Thyroid gland (tissue), 4 donors: ENCODE measurements at regions not wholly inside any gene's neighbourhood (a gene's known extent, or its start where the extent isn't known, plus 50 kb on each side); places are given as distances from the start of the nearest gene placed in this dataset.
"Not testable (repeated sequence)": the region's sequence is repeated elsewhere in the genome, so short reads cannot be mapped to it uniquely, and the experiment has no call there.

Source experiments
- DNase-seq, 2 donors: peaks; one replicate each; pipeline ENCODE4 v3.0.0-alpha.2; 2019
- H3K27ac ChIP-seq, 3 donors: fragments of 200-600 bp; sonication (generic); 1 replicate in 2 of 3; 2 replicates in 1 of 3; pipeline ENCODE4 v1.5.1; 2016 to 2019; ENCODE audit warnings: mild to moderate bottlenecking in 1 of 3, moderate library complexity in 1 of 3
- H3K27me3 ChIP-seq: fragments of 200-600 bp; sonication (generic); one replicate; pipeline ENCODE4 v1.5.1; 2019
- H3K36me3 ChIP-seq, 2 donors: fragments of 200-600 bp; sonication (generic); one replicate each; pipeline ENCODE4 v1.5.1; 2016 to 2019
- H3K4me1 ChIP-seq, 2 donors: fragments of 200-600 bp; sonication (generic); one replicate each; pipeline ENCODE4 v1.5.1; 2017 to 2019
- H3K4me3 ChIP-seq, 3 donors: fragments of 200-600 bp; sonication (generic); replicated peaks in 1 of 3; 1 replicate in 2 of 3; 2 replicates in 1 of 3; pipeline ENCODE4 v1.5.1; 2016; ENCODE audit warnings: mild to moderate bottlenecking in 1 of 3
- H3K9me3 ChIP-seq: fragments of 200-600 bp; sonication (generic); one replicate; pipeline ENCODE4 v1.5.1; 2017
- CTCF ChIP-seq, 6 experiments: fragments of 200-600 bp in 3 of 6; fragments of 450-650 bp in 3 of 6; sonication (generic) in 3 of 6; IDR thresholded peaks; one replicate each; pipeline ENCODE4 v1.5.1; 2016 to 2019; ENCODE audit warnings: antibody characterized with exemption in 6 of 6, mild to moderate bottlenecking in 2 of 6, inconsistent platforms in 1 of 6, moderate library complexity in 1 of 6
- POLR2A ChIP-seq, 2 donors: fragments of 450-650 bp; IDR thresholded peaks; one replicate each; pipeline ENCODE4 v1.6.1; 2017; ENCODE audit warnings: antibody characterized with exemption in 2 of 2, mild to moderate bottlenecking in 2 of 2, moderate library complexity in 1 of 2
- WGBS, 2 donors: methylation state at CpG; one replicate each; pipeline ENCODE4 v1.1.5; 2017; 5-methylcytosine and 5-hydroxymethylcytosine counted together
- intact Hi-C: fragments of 100-400 bp; cut with DNase I; formaldehyde crosslinking; loops from one replicate; pipeline ENCODE4 v1.15.1; 2023

GRCh38 chr5:9817819-9818218, 187.7 kb upstream of the TAS2R1 start:
- no peaks in the 10 kb centered on the region for H3K36me3 ChIP-seq
- no peaks in the 10 kb centered on the region for H3K9me3 ChIP-seq
- H3K27ac ChIP-seq = no peak overlapping the region
- no peak for DNase-seq
- intact Hi-C loops = no loop called here
- WGBS, 2 donors = 73 to 87% methylated on average over 4 of the region's 4 CpGs
- no peaks in the 10 kb centered on the region for H3K4me1 ChIP-seq
- no peak overlapping the region for H3K4me3 ChIP-seq
- TF ChIP-seq CTCF (IDR thresholded peaks at IDR 0.05) (no peak), POLR2A (IDR thresholded peaks at IDR 0.05) (no peak)
- H3K27me3 ChIP-seq = no peaks in the 10 kb centered on the region

GRCh38 chr5:9815051-9815450, 184.9 kb upstream of the TAS2R1 start:
- no peak overlapping the region for H3K4me3 ChIP-seq
- H3K27me3 ChIP-seq = no peaks in the 10 kb centered on the region
- 82 to 84% methylated on average over 1 of the region's 1 CpG for WGBS, 2 donors
- no peaks in the 10 kb centered on the region for H3K9me3 ChIP-seq
- no peaks in the 10 kb centered on the region for H3K36me3 ChIP-seq
- no peaks in the 10 kb centered on the region for H3K4me1 ChIP-seq
- no peak overlapping the region for H3K27ac ChIP-seq
- DNase-seq = no peak
- no peak for TF ChIP-seq POLR2A (IDR thresholded peaks at IDR 0.05)
- no peak for TF ChIP-seq CTCF (IDR thresholded peaks at IDR 0.05)
- intact Hi-C loops = no loop called here

GRCh38 chr5:9813305-9813704, 183.2 kb upstream of the TAS2R1 start:
- TF ChIP-seq CTCF (IDR thresholded peaks at IDR 0.05) (no peak), POLR2A (IDR thresholded peaks at IDR 0.05) (no peak)
- Histone ChIP-seq H3K27ac (no peak overlapping the region), H3K36me3 (no peaks in the 10 kb centered on the region), H3K4me1 (no peaks in the 10 kb centered on the region), H3K4me3 (no peak overlapping the region), H3K9me3 (no peaks in the 10 kb centered on the region), H3K27me3 (no peaks in the 10 kb centered on the region)
- intact Hi-C loops = no loop called here
- DNase-seq = no peak
- 69 to 77% methylated on average over 1 of the region's 1 CpG for WGBS, 2 donors

- H3K27ac ChIP-seq, H3K4me3 ChIP-seq, H3K36me3 ChIP-seq, H3K9me3 ChIP-seq, intact Hi-C loops, H3K27me3 ChIP-seq, H3K4me1 ChIP-seq, DNase-seq: not testable (repeated sequence)
- WGBS, 2 donors = 95 to 98% methylated on average over 1 of the region's 1 CpG
Measured at GRCh38 chr5:9807366-9807765, 177.2 kb upstream of the TAS2R1 start.

GRCh38 chr5:9801908-9802307, 171.8 kb upstream of the TAS2R1 start:
- no peaks in the 10 kb centered on the region for H3K27me3 ChIP-seq
- 64 to 75% methylated on average over 1 to 2 of the region's 2 CpGs for WGBS, 2 donors
- DNase-seq = no peak
- no peaks in the 10 kb centered on the region for H3K36me3 ChIP-seq
- no peaks in the 10 kb centered on the region for H3K4me1 ChIP-seq
- H3K4me3 ChIP-seq = no peak overlapping the region
- no peak for TF ChIP-seq POLR2A (IDR thresholded peaks at IDR 0.05)
- H3K27ac ChIP-seq = no peak overlapping the region
- intact Hi-C loops = no loop called here
- H3K9me3 ChIP-seq = no peaks in the 10 kb centered on the region

GRCh38 chr5:9799606-9800005, 169.5 kb upstream of the TAS2R1 start:
- no peak for DNase-seq
- Histone ChIP-seq H3K36me3 (no peaks in the 10 kb centered on the region), H3K9me3 (no peaks in the 10 kb centered on the region), H3K27me3 (no peaks in the 10 kb centered on the region), H3K4me1 (no peaks in the 10 kb centered on the region), H3K27ac (no peak overlapping the region), H3K4me3 (no peak overlapping the region)
- WGBS, 2 donors = 66 to 70% methylated on average over 4 of the region's 4 CpGs
- TF ChIP-seq CTCF (IDR thresholded peaks at IDR 0.05) (no peak), POLR2A (IDR thresholded peaks at IDR 0.05) (no peak)
- intact Hi-C loops = no loop called here
